Neural progenitor cell (in vitro differentiated cells): ENCODE measurements at regions not wholly inside any gene's neighbourhood (a gene's known extent, or its start where the extent isn't known, plus 50 kb on each side); places are given as distances from the start of the nearest gene placed in this dataset.

Experiments used
- EZH2 ChIP-seq: fragments of 200-600 bp; sonication (generic); IDR thresholded peaks from 2 replicates; pipeline ENCODE4 v1.6.1; 2017; ENCODE audit warnings: antibody characterized with exemption, mild to moderate bottlenecking, moderate library complexity
- EZH2phosphoT487 ChIP-seq: fragments of 200-600 bp; sonication (generic); IDR thresholded peaks from 2 replicates; pipeline ENCODE4 v1.6.1; 2017; ENCODE audit warnings: antibody characterized with exemption
- TF ChIP-seq, protein P1 (sequence below): fragments of 200-600 bp; sonication (generic); IDR thresholded peaks from 2 replicates; pipeline ENCODE4 v1.5.1; 2017; ENCODE audit warnings: antibody characterized with exemption, mild to moderate bottlenecking

DNA sequence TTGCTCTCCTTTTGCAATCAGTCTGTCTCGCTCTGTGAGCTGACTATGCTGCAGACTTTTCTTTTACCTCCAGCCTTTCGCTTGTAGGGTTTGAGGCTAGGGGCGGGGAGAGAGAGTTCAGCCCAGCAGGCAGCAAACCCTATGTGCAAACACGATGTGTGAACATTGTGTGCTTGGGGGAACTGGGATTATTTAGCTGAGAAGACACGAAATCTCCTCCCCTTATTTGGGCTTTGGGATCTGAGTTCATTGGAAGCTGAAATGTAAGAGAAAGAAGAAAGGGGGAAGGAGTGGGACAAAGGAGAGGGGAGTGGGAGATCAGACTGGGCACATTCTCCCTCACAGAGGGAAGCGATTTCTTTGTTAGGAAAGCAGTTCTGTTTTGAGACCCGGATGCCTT is 189.6 kb upstream of the TNP1 start:
- TF ChIP-seq, protein P1, sequence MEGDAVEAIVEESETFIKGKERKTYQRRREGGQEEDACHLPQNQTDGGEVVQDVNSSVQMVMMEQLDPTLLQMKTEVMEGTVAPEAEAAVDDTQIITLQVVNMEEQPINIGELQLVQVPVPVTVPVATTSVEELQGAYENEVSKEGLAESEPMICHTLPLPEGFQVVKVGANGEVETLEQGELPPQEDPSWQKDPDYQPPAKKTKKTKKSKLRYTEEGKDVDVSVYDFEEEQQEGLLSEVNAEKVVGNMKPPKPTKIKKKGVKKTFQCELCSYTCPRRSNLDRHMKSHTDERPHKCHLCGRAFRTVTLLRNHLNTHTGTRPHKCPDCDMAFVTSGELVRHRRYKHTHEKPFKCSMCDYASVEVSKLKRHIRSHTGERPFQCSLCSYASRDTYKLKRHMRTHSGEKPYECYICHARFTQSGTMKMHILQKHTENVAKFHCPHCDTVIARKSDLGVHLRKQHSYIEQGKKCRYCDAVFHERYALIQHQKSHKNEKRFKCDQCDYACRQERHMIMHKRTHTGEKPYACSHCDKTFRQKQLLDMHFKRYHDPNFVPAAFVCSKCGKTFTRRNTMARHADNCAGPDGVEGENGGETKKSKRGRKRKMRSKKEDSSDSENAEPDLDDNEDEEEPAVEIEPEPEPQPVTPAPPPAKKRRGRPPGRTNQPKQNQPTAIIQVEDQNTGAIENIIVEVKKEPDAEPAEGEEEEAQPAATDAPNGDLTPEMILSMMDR: no peak
- TF ChIP-seq EZH2 (no peak), EZH2phosphoT487 (no peak)
